Nephron progenitor cell (in vitro differentiated cells): ENCODE measurements at regions not wholly inside any gene's neighbourhood (a gene's known extent, or its start where the extent isn't known, plus 50 kb on each side); places are given as distances from the start of the nearest gene placed in this dataset.

ENCODE experiments used
- DNase-seq: peaks from one replicate; pipeline ENCODE4 v3.0.0; 2021
- H3K27ac Mint-ChIP-seq: 2 replicates; pipeline ENCODE4 v1.8.0; 2021; ENCODE audit warnings: mild to moderate bottlenecking, moderate library complexity, mixed read lengths
- H3K27me3 Mint-ChIP-seq: 2 replicates; pipeline ENCODE4 v1.8.0; 2021; ENCODE audit warnings: mild to moderate bottlenecking, low read depth, mixed read lengths; ENCODE audit not compliant: poor library complexity
- H3K36me3 Mint-ChIP-seq: 2 replicates; pipeline ENCODE4 v1.8.0; 2021; ENCODE audit warnings: low read depth, mixed read lengths
- H3K4me1 Mint-ChIP-seq: 2 replicates; pipeline ENCODE4 v1.8.0; 2021; ENCODE audit warnings: mixed read lengths
- H3K4me3 Mint-ChIP-seq: 2 replicates; pipeline ENCODE4 v1.8.0; 2021; ENCODE audit warnings: mild to moderate bottlenecking, moderate library complexity, mixed read lengths
- H3K9me3 Mint-ChIP-seq: 2 replicates; pipeline ENCODE4 v1.8.0; 2021; ENCODE audit warnings: mild to moderate bottlenecking, moderate library complexity, mixed read lengths
- TF ChIP-seq, protein P1 (sequence below): fragments of 200-600 bp; sonication (generic); IDR thresholded peaks from 2 replicates; pipeline ENCODE4 v1.5.0; 2021; ENCODE audit warnings: antibody characterized with exemption

DNA sequence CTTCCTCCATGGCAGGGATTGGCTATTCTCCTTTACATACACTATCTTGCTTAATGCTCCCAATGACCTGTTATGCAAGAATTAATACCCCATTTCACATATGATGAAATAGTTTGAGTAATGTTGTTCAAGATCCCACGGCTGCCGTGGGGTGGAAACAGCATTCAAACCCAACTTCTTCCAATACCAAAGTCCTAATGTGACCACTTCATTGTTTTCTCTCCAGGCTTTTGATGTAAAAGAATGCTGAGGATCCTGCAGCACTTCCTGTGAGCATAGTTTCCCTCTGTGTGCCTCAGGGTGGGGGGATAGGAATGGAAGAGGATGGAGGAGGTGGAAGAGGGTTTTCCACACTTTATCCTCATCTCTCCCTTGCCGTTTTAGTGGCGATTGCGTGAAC lies 199.4 kb downstream of the IRS1 start:
- H3K27me3 Mint-ChIP-seq: no peaks in the 10 kb centered on the region
- peaks cover 5% of the 10 kb centered on the region for H3K9me3 Mint-ChIP-seq
- no peak overlapping the region for H3K27ac Mint-ChIP-seq
- H3K36me3 Mint-ChIP-seq: peaks cover 1% of the 10 kb centered on the region
- TF ChIP-seq, protein P1, sequence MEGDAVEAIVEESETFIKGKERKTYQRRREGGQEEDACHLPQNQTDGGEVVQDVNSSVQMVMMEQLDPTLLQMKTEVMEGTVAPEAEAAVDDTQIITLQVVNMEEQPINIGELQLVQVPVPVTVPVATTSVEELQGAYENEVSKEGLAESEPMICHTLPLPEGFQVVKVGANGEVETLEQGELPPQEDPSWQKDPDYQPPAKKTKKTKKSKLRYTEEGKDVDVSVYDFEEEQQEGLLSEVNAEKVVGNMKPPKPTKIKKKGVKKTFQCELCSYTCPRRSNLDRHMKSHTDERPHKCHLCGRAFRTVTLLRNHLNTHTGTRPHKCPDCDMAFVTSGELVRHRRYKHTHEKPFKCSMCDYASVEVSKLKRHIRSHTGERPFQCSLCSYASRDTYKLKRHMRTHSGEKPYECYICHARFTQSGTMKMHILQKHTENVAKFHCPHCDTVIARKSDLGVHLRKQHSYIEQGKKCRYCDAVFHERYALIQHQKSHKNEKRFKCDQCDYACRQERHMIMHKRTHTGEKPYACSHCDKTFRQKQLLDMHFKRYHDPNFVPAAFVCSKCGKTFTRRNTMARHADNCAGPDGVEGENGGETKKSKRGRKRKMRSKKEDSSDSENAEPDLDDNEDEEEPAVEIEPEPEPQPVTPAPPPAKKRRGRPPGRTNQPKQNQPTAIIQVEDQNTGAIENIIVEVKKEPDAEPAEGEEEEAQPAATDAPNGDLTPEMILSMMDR: no peak
- DNase-seq: no peak
- H3K4me1 Mint-ChIP-seq: peaks cover 8% of the 10 kb centered on the region
- no peak overlapping the region for H3K4me3 Mint-ChIP-seq

DNA sequence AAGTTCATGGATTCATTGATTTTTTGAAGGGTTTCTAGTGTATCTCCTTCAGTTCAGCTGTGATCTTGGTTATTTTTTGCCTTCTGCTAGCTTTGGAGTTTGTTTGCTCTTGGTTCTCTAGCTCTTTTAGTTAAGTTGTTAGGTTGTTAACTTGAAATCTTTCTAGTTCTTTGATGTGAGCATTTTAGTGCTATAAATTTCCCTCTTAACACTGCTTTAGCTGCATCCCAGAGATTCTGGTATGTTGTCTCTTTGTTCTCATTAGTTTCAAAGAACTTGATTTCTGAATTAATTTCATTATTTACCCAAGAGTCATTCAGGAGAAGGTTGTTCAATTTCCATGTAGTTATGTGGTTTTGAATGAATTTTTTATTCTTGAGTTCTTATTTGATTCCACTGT lies 210.6 kb downstream of the IRS1 start:
- TF ChIP-seq, protein P1: no peak
- H3K36me3 Mint-ChIP-seq: no peaks in the 10 kb centered on the region
- H3K27me3 Mint-ChIP-seq: peaks cover 4% of the 10 kb centered on the region
- H3K9me3 Mint-ChIP-seq: peaks cover 3% of the 10 kb centered on the region
- H3K4me1 Mint-ChIP-seq: no peaks in the 10 kb centered on the region
- H3K4me3 Mint-ChIP-seq: no peak overlapping the region
- DNase-seq: no peak
- H3K27ac Mint-ChIP-seq: no peak overlapping the region

DNA sequence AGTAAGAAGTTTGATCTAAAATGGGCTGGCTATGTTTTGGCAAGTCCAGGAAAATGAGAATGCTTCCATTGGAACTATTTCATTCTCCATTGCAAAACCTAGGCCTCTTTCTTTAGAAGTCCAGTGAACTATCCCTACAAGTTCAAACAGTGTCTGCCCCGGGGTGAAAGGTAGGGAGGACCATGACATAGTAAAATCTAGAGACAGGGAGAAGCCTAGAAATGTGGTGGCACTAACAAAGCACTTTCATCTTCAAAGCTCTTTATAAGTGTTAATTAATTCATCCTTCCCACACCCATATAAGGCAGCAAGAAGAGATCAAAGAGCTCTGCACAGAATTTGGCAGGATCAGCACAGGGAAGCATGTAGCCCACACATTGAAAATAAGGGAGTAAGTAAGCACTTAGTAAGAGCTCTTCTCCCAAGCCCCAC lies 214.5 kb downstream of the IRS1 start:
- Mint-ChIP-seq H3K27ac (no peak overlapping the region), H3K4me1 (peaks cover 10% of the 10 kb centered on the region), H3K9me3 (peaks cover 3% of the 10 kb centered on the region), H3K36me3 (no peaks in the 10 kb centered on the region), H3K4me3 (no peak overlapping the region), H3K27me3 (peaks cover 3% of the 10 kb centered on the region)
- TF ChIP-seq, protein P1: no peak
- DNase-seq: no peak

DNA sequence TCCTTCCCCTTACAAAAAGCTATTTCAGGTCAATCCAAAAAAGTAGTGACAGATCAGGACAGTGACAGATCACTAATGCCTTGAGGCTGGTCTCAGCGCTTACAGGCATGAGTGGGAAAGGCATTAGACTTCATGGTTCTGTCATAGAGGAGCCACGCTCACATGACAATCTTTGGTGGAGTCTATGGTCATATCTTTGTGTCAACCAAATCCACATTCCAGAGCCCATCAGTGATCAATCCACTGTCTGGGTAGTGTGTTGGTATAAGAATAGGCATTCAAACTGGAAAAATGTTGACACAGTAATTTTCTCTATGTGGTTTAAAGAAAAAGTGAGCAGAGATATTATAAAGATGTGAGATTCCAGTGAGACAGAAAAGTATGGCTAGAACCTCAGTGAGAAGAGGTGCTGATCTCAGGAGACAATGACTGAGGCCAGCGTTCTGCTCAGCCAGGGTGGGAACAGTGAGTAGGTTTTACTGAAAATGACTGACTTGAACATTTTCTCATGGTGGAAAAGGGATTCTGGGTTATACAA lies 215.0 kb downstream of the IRS1 start:
- no peaks in the 10 kb centered on the region for H3K36me3 Mint-ChIP-seq
- H3K9me3 Mint-ChIP-seq: peaks cover 3% of the 10 kb centered on the region
- peaks cover 3% of the 10 kb centered on the region for H3K27me3 Mint-ChIP-seq
- peaks cover 10% of the 10 kb centered on the region for H3K4me1 Mint-ChIP-seq
- TF ChIP-seq, protein P1: no peak
- H3K27ac Mint-ChIP-seq: no peak overlapping the region
- no peak overlapping the region for H3K4me3 Mint-ChIP-seq
- DNase-seq: no peak

DNA sequence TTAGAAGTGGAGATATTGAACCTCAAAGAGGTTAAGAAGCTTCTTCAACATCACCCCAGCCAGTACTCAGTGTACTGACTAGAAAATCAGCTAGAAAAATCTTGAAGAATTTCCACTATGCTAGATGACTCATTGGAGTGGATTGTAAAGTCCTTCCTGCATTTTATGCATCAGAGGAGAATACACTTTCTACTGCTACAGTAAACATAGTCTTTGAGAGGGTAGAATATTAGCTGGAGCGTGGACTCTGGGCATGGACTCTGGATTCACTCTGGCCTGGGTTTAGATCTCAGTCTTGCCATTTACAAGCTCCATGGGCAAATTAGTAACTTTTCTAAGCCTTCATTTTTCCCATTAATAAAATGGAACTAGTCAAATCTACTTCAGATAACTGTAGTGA lies 215.9 kb downstream of the IRS1 start:
- DNase-seq: no peak
- no peak overlapping the region for H3K4me3 Mint-ChIP-seq
- H3K27ac Mint-ChIP-seq: no peak overlapping the region

DNA sequence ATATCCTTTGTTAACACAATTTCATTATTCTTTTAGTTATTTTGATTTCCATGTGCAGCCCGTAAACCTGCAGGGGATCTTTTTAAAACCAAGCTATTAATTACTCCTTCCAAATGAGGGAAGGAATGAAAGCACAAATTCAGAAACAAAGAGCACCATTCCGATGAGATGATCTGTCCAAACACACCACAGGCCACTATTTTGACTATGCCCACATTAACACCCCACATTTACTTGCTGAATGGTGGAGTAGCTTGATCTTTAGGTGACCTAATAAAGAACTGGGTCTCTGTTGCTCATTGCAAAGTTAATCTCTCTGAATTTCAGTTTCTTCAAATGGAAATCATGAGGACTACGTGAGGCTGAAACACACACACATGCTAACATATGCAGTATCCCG lies 218.0 kb downstream of the IRS1 start:
- H3K4me3 Mint-ChIP-seq: no peak overlapping the region
- H3K27ac Mint-ChIP-seq: no peak overlapping the region
- DNase-seq: no peak
- H3K36me3 Mint-ChIP-seq: no peaks in the 10 kb centered on the region
- peaks cover 10% of the 10 kb centered on the region for H3K4me1 Mint-ChIP-seq
- peaks cover 3% of the 10 kb centered on the region for H3K27me3 Mint-ChIP-seq
- H3K9me3 Mint-ChIP-seq: peaks cover 3% of the 10 kb centered on the region
- TF ChIP-seq, protein P1: no peak

More for the DNA sequence above, 215.9 kb downstream of the IRS1 start:
- H3K36me3 Mint-ChIP-seq: no peaks in the 10 kb centered on the region
- peaks cover 3% of the 10 kb centered on the region for H3K9me3 Mint-ChIP-seq
- TF ChIP-seq, protein P1: no peak
- H3K4me1 Mint-ChIP-seq: peaks cover 10% of the 10 kb centered on the region
- peaks cover 3% of the 10 kb centered on the region for H3K27me3 Mint-ChIP-seq
